Activated T-helper 1 cell treated with anti-CD3 and anti-CD28 coated beads, Interleukin-12 subunit alpha, Interleukin-12 subunit beta, Interleukin-2, Interleukin-4 antibody, amounts not matched to agents 30 ng/mL and 10 ng/mL and 1 ng/mL, durations not matched to agents 14 hours and 24 hours and 36 hours (primary cell): ENCODE measurements at regions not wholly inside any gene's neighbourhood (a gene's known extent, or its start where the extent isn't known, plus 50 kb on each side); places are given as distances from the start of the nearest gene placed in this dataset.
"Not testable (repeated sequence)": the region's sequence is repeated elsewhere in the genome, so short reads cannot be mapped to it uniquely, and the experiment has no call there.

Experiments
- DNase-seq: peaks from one replicate; pipeline ENCODE4 v3.0.0; 2021; ENCODE audit warnings: low spot score
- H3K27ac Mint-ChIP-seq: one replicate; pipeline ENCODE4 v1.8.0; 2021; ENCODE audit warnings: mild to moderate bottlenecking, mixed read lengths
- H3K27me3 Mint-ChIP-seq: one replicate; pipeline ENCODE4 v1.8.0; 2022; ENCODE audit warnings: mild to moderate bottlenecking, moderate library complexity, mixed read lengths; ENCODE audit not compliant: insufficient read depth
- H3K36me3 Mint-ChIP-seq: one replicate; pipeline ENCODE4 v1.8.0; 2021; ENCODE audit warnings: low read depth, mixed read lengths
- H3K4me1 Mint-ChIP-seq: one replicate; pipeline ENCODE4 v1.8.0; 2021; ENCODE audit warnings: low read depth, mixed read lengths
- H3K4me3 Mint-ChIP-seq: one replicate; pipeline ENCODE4 v1.8.0; 2021; ENCODE audit warnings: mild to moderate bottlenecking, moderate library complexity, mixed read lengths
- H3K9me3 Mint-ChIP-seq: one replicate; pipeline ENCODE4 v1.8.0; 2021; ENCODE audit warnings: mixed read lengths
- intact Hi-C: fragments of 100-400 bp; cut with micrococcal nuclease; formaldehyde crosslinking; loops from one replicate; pipeline ENCODE4 v1.15.1; 2024

DNA sequence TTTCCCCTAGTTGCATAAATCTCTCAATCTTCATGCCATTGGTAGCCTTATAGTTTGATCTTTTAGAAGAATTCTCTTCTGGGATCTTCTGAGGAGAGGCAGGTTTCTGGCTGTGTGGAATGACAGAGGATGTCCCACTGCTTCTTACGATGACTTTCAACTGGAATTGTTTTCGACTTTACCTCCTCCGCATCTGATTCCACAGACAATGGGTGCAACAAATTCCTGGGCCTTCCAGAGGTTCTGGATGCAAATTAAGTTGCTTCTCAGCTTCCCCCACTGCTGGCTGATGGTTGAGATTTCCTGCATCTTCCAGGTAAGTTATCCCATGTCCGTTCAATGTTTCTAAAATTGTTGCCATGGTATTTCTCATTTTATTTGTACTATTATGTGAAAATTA, 142.3 kb upstream of the TSC22D1 start:
- Mint-ChIP-seq H3K4me1 (no peaks in the 10 kb centered on the region), H3K27me3 (peaks cover 18% of the 10 kb centered on the region), H3K4me3 (no peak overlapping the region), H3K27ac (no peak overlapping the region), H3K36me3 (no peaks in the 10 kb centered on the region), H3K9me3 (peaks cover 7% of the 10 kb centered on the region)
- no peak for DNase-seq
- intact Hi-C loops = no loop called here

DNA sequence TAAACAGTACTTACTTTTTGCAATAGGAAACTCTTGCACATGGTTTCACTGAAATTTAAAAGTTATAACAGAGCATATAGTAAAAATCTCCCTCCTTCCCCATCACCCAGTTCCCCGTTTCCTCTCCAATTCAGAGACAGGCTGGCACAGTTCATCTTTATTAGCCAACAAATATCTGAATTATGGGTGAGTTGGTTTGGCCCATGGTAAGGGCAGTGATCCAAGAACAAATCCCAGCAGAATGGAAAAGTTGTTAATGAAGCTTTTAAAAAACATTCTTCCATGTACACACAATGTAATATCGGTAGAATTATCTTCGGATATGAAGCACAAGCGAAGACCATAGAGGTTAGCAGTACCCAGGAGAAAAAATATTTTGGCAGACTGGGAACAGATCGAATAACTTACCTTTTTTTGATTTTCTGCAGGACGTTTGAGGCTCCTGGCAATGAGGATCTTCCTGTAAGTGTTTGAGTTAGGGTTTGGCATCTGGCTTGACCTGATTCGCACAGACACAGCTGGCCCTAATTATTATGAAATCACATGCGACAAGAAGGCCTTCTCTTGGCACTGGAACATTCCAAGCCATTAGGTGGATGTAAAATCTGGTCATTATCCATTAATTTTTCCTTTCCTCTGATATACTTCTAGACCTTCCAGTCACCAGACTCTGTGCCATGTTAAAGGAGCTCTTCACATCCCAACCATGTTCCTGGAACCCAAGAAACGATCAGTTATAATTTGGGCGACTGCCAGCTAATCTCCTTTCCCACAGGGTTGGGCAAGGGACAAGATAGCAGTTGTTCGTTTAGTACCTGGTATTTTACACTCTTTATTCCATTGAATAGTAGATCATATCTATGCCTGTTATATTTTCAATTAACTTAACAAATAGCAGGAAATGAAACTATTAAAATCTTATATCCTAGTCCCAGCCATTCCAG, 139.4 kb upstream of the TSC22D1 start:
- Mint-ChIP-seq H3K36me3 (no peaks in the 10 kb centered on the region), H3K27me3 (peaks cover 12% of the 10 kb centered on the region), H3K4me1 (peaks cover 9% of the 10 kb centered on the region), H3K9me3 (no peaks in the 10 kb centered on the region), H3K4me3 (no peak overlapping the region), H3K27ac (no peak overlapping the region)
- intact Hi-C loops = no loop called here
- no peak for DNase-seq

- Mint-ChIP-seq H3K27ac (no peak overlapping the region), H3K9me3 (no peaks in the 10 kb centered on the region), H3K4me1 (peaks cover 14% of the 10 kb centered on the region), H3K27me3 (peaks cover 18% of the 10 kb centered on the region), H3K36me3 (no peaks in the 10 kb centered on the region), H3K4me3 (no peak overlapping the region)
- intact Hi-C loops = loop anchor here (5.0 kb wide), 2 partner anchors 203 to 232 kb away; no protein-coding TSS in a partner anchor
- no peak for DNase-seq
These were observed 137.8 kb upstream of the TSC22D1 start for GRCh38 chr13:44713788-44714469.

DNA sequence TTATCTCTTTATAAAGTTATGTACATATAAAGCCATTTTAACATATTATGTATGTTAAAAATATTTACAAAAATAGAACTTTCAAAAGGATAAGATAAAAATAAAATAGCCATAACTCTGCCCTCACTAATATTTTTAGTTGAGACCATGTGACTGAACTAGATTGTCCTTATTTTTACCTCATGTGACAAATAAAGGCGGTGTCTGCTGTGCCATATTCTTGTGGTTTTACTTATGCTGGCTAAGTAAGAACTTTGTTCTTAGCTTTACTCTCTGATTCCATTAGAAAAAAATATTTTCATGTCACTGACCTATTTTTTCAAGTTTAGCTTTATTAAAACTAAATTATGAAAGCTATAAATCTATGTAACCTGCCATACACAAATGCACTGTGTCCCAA, 135.6 kb upstream of the TSC22D1 start:
- Mint-ChIP-seq H3K4me3 (no peak overlapping the region), H3K9me3 (peaks cover 5% of the 10 kb centered on the region), H3K27ac (no peak overlapping the region), H3K36me3 (no peaks in the 10 kb centered on the region), H3K4me1 (peaks cover 18% of the 10 kb centered on the region), H3K27me3 (peaks cover 21% of the 10 kb centered on the region)
- intact Hi-C loops = loop anchor here (2.0 to 5.0 kb wide), 3 partner anchors 135 to 229 kb away; partner anchors contain the start of gene TSC22D1
- no peak for DNase-seq

DNA sequence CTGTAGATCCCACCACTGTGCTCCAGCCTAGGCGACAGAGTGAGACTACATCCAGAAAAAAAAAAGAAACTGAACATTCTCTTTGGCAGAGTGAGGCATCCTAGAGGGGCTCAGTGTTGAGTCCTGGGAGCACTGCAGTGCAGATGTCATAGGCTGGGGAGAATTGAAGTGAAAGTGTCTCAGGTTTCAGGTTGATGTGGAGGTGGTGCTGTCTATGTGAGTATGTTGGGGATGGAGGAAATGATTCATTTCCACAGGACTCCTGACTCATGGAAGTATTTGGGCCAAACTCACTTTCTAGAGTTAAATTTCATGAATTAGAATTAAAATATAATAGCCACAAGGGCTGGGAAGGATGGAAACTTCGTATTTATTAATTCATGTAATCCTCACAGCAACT, 134.4 kb upstream of the TSC22D1 start:
- no peak overlapping the region for H3K4me3 Mint-ChIP-seq
- intact Hi-C loops = loop anchor here (1.0 to 5.0 kb wide), 6 partner anchors 59 to 228 kb away; partner anchors contain the start of gene TSC22D1
- peaks cover 26% of the 10 kb centered on the region for H3K27me3 Mint-ChIP-seq
- DNase-seq = no peak
- peaks cover 18% of the 10 kb centered on the region for H3K4me1 Mint-ChIP-seq
- peaks cover 5% of the 10 kb centered on the region for H3K9me3 Mint-ChIP-seq
- no peak overlapping the region for H3K27ac Mint-ChIP-seq
- no peaks in the 10 kb centered on the region for H3K36me3 Mint-ChIP-seq

DNA sequence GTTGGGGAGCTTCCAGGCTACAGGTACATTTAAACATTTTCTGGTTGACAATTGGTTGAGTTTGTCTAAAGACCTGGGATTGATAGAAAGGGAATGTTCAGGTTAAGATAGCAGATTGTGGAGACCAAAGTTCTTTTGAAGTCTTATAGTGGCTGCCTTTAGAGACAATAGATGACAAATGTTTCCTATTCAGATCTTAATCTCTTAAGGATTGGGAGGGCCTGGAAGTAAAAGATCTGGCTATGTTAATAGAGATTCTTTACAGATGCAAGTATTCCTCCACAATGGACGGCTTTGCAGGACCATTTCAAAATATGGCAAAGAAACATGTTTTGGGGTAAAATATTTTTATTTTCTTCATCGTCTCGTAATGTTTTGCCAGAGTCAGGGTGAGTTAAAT, 128.7 kb upstream of the TSC22D1 start:
- H3K36me3 Mint-ChIP-seq, intact Hi-C loops, DNase-seq, H3K27ac Mint-ChIP-seq, H3K9me3 Mint-ChIP-seq, H3K4me3 Mint-ChIP-seq, H3K4me1 Mint-ChIP-seq: not testable (repeated sequence)
- peaks cover 39% of the 10 kb centered on the region for H3K27me3 Mint-ChIP-seq

- DNase-seq = no peak
- intact Hi-C loops = no loop called here
- Mint-ChIP-seq H3K4me3 (no peak overlapping the region), H3K36me3 (no peaks in the 10 kb centered on the region), H3K27me3 (peaks cover 33% of the 10 kb centered on the region), H3K9me3 (peaks cover 5% of the 10 kb centered on the region), H3K4me1 (peaks cover 4% of the 10 kb centered on the region), H3K27ac (no peak overlapping the region)
These were observed 127.2 kb upstream of the TSC22D1 start for GRCh38 chr13:44703371-44703770.

GRCh38 chr13:44698066-44698465, 121.9 kb upstream of the TSC22D1 start:
- Mint-ChIP-seq H3K4me1 (no peaks in the 10 kb centered on the region), H3K27ac (no peak overlapping the region), H3K27me3 (peaks cover 26% of the 10 kb centered on the region), H3K4me3 (no peak overlapping the region), H3K36me3 (no peaks in the 10 kb centered on the region), H3K9me3 (no peaks in the 10 kb centered on the region)
- intact Hi-C loops = no loop called here
- no peak for DNase-seq

DNA sequence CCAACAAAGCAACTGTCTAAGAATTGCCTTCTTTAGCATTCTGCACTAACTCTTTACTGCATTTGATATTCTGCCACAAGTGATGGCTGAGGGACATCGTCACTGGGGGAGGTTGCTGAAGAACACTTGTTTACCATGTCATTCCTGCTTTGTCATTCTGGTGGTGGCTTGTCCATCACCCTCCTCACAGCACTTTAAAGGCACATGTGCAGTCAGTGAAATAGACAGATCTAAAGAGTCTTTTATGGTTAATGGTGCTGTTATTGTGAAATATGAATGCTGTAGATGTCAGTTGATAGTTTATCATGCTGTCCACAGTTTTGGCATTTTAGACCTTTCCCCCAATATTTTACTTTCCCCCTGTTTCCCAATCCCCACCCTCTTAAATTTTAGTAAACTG, 120.9 kb upstream of the TSC22D1 start:
- Mint-ChIP-seq H3K27me3 (peaks cover 26% of the 10 kb centered on the region), H3K4me1 (no peaks in the 10 kb centered on the region), H3K27ac (no peak overlapping the region), H3K4me3 (no peak overlapping the region), H3K9me3 (no peaks in the 10 kb centered on the region), H3K36me3 (no peaks in the 10 kb centered on the region)
- DNase-seq = no peak
- intact Hi-C loops = no loop called here

- no peak overlapping the region for H3K4me3 Mint-ChIP-seq
- intact Hi-C loops = no loop called here
- H3K9me3 Mint-ChIP-seq = no peaks in the 10 kb centered on the region
- no peaks in the 10 kb centered on the region for H3K36me3 Mint-ChIP-seq
- no peak for DNase-seq
- peaks cover 16% of the 10 kb centered on the region for H3K27me3 Mint-ChIP-seq
- no peak overlapping the region for H3K27ac Mint-ChIP-seq
- no peaks in the 10 kb centered on the region for H3K4me1 Mint-ChIP-seq
These were observed 119.4 kb upstream of the TSC22D1 start for GRCh38 chr13:44695520-44695919.

DNA sequence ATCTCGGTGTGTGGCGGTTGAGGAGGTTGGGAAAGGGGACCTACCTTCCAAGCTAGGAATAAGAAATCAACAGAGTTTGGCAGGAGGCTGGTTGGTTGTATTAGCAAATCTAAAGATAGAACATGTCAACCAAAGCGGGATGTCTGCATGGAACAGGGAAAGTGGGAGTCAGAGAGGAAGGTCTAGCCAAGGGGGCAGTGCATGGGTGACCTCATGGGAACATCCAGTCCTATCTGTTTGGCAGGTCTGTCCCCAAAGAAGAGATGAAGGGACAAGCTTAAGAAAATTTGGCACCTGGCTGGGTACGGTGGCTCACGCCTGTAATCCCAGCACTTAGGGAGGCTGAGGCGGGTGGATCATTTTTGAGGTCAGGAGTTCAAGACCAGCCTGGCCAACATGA, 118.7 kb upstream of the TSC22D1 start:
- H3K4me1 Mint-ChIP-seq = no peaks in the 10 kb centered on the region
- H3K9me3 Mint-ChIP-seq = no peaks in the 10 kb centered on the region

GRCh38 chr13:44694291-44694690, 118.2 kb upstream of the TSC22D1 start:
- Mint-ChIP-seq H3K36me3 (no peaks in the 10 kb centered on the region), H3K27ac (no peak overlapping the region), H3K4me1 (no peaks in the 10 kb centered on the region), H3K27me3 (peaks cover 14% of the 10 kb centered on the region), H3K4me3 (no peak overlapping the region), H3K9me3 (no peaks in the 10 kb centered on the region)
- intact Hi-C loops = no loop called here
- no peak for DNase-seq

More for the DNA sequence above, 118.7 kb upstream of the TSC22D1 start:
- Mint-ChIP-seq H3K4me3 (no peak overlapping the region), H3K36me3 (no peaks in the 10 kb centered on the region), H3K27ac (no peak overlapping the region), H3K27me3 (peaks cover 14% of the 10 kb centered on the region)
- no peak for DNase-seq
- intact Hi-C loops = no loop called here

GRCh38 chr13:44693156-44693764, 117.1 kb upstream of the TSC22D1 start:
- no peak for DNase-seq
- Mint-ChIP-seq H3K27me3 (peaks cover 19% of the 10 kb centered on the region), H3K27ac (no peak overlapping the region), H3K9me3 (peaks cover 2% of the 10 kb centered on the region), H3K4me1 (no peaks in the 10 kb centered on the region), H3K4me3 (no peak overlapping the region), H3K36me3 (no peaks in the 10 kb centered on the region)
- intact Hi-C loops = no loop called here
